ENCODE measurements at regions not wholly inside any gene's neighbourhood (a gene's known extent, or its start where the extent isn't known, plus 50 kb on each side); places are given as distances from the start of the nearest gene placed in this dataset.

GRCh38 chr5:152676196-152676595 lies 271.1 kb upstream of the NMUR2 start:
- no peak for TF ChIP-seq ZNF26 (tag by site-specific recombination; IDR thresholded peaks at IDR 0.05)
- TF ChIP-seq ZNF274 (IDR thresholded peaks at IDR 0.05; ENCODE audit: low read length), result no peak
- no peak for TF ChIP-seq ZNF274 (tag by site-specific recombination; IDR thresholded peaks at IDR 0.05; ENCODE audit: borderline replicate concordance)
- TF ChIP-seq CTCF (tag by site-specific recombination; IDR thresholded peaks at IDR 0.05), result no peak
- no peak for TF ChIP-seq ZNF549 (tag by site-specific recombination; IDR thresholded peaks at IDR 0.05)
- TF ChIP-seq KLF10 (tag by site-specific recombination; IDR thresholded peaks at IDR 0.05), result no peak
- TF ChIP-seq ZNF214 (tag by site-specific recombination; IDR thresholded peaks at IDR 0.05; ENCODE audit: borderline replicate concordance), result no peak
- no peak for TF ChIP-seq ZFP69B (tag by site-specific recombination; IDR thresholded peaks at IDR 0.05)
- TF ChIP-seq TCF7L2 (IDR thresholded peaks at IDR 0.05; ENCODE audit: borderline replicate concordance, low read depth, low read length), result no peak
- TF ChIP-seq ZFHX2 (tag by site-specific recombination; conservative IDR thresholded peaks at IDR 0.05), result no peak
- TF ChIP-seq ZFP3 (tag by site-specific recombination; IDR thresholded peaks at IDR 0.05; ENCODE audit: low read depth), result no peak
- no peak for TF ChIP-seq ZNF776 (tag by site-specific recombination; IDR thresholded peaks at IDR 0.05; ENCODE audit: borderline replicate concordance)
